DMS114 treated with DMSO at 0.1 percent for 48 hours (cell line): ENCODE measurements at regions not wholly inside any gene's neighbourhood (a gene's known extent, or its start where the extent isn't known, plus 50 kb on each side); places are given as distances from the start of the nearest gene placed in this dataset.
"Not testable (repeated sequence)": the region's sequence is repeated elsewhere in the genome, so short reads cannot be mapped to it uniquely, and the experiment has no call there.

ENCODE experiments used
- DNase-seq: peaks from one replicate; lab custom pipeline; 2025; ENCODE audit not compliant: unreplicated experiment; lab: John Stamatoyannopoulos, UW

DNA sequence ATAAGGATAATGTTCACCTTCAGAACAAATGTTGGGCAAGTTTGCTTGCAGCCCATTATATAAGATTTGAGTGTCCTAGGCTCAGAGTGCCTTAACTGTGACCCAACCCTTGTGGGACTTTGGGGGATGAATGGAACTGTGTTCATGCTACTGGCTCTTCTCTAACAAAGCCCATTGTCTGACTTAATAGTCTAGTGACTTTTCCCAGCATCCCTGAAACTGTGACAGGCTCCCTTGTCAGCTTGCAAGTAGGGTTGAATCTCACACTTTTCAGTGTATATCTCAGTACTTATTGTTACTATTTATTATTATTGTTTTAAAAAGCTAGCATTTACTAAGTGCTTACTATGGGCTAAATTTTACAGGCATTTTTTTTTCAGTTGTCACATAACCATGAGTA lies 1488.2 kb downstream of the KHDRBS2 start:
- DNase-seq: not testable (repeated sequence)

DNA sequence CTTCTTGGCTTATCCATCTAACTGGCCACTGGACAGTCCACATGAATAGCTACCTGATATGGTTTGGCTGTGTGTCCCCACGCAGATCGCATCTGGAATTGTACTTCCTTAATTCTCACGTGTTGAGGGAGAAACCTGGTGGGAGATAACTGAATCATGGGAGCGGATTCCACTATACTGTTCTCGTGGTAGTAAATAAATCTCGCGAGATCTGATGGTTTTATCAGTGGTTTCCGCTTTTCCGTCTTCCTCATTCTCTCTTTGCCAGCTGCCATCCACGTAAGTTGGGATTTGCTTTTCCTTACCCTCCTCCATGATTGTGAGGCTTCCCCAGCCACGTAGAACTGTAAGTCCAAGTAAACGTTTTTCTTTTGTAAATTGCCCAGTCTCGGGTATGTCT lies 1496.4 kb downstream of the KHDRBS2 start:
- not testable (repeated sequence) for DNase-seq

DNA sequence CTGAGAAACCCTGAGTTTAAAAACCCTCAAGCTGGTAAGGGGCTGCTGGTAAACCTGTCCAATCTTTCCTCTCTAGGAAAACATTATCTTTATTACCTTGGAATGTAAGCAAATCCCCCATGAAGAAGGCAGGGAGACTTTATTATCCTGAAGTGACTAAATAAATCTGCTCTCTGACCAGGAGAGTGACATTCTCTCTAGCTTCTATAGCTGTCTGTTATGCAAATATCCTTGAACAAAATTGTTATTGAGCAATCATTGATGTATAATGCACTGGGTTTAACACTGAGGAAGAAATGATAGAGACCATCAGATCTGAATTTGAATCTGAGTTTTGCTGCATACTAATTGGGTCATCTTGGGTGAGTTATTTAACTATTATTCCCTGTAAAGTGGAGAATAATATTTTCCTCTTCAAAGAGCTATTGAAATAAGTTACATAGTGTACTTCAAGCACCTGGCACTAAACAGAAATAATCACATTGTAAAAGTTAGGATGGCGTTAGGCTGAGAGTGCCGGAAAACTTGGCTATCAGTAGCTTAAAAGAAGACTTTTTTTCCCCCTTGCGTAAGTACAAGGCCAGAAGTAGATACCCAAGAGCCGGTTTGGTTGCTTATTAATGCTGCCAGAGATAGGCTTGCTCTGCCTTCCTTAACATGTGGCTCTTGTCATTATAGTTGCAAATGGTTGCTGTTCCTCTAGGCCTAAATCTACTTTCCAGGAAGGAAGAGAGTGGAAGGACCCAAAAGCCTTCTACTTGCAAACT lies 1503.1 kb downstream of the KHDRBS2 start:
- not testable (repeated sequence) for DNase-seq

DNA sequence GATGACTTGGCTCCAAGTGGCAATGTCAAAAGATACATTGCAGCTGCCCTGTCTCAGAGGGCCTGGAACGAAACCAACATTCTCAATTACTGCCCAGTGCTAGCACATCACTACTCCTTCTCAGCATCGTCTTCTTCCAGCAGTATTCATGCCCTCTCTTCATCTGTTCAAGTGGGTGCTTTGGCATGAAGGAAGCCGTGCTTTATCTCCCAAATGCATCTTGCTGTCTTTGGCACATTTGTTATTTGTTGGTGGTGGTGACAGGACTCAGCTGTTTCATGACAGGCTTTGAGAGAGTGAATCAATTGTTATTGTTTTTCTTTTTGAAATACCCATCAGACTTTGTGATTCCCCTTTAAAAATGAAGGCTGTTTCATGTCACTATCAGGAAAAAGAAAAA lies 1506.4 kb downstream of the KHDRBS2 start:
- DNase-seq: not testable (repeated sequence)

DNA sequence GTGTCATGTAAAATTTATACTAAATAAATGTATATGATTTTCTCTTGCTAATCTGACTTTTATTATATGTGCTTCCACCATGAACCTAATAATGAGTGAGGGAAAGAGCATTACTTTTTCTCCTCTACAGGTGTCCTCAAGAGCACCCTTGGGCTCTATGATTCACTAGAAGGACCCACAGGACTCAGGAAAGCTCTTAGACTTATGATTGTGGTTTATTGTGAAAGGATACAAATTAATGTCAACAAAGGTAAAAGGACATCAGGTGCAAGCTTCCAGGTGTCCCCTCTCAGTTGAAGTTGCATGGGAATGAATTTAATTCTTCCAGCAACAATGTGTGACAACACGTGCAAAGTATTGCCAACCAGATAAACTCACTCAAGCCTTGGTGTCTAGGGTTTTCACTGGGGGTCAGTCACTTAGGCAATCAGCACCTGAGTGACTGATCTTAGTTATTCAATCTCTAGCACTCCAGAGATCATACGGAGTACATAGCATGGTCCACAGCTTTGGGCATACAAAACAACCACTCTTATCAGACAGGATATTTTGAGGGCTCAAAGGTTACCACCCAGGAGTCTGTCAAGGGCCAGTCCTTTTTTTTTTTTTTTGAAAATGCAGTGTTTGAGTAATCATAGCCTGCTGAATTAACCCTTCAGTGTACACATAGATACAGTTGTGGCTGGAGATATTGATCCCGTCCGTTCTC lies 1518.1 kb downstream of the KHDRBS2 start:
- DNase-seq: not testable (repeated sequence)

DNA sequence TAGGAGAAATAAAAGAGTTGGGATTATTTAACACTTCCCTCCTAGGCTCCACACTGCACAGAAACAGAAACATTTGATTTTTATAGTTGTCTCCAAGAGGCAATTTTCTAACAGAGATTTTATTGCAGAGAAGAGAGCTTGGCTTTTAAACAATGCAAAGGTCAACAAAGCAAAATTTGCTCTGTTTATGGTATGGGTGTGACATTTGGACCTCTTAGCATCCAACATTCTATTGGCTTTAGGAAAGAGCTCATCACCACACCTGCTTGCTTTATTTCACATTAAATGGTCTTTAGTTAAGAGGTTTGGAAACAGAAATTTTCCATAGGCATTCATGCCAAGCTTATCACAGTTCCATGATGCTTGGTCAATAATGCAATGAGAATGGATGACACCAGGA lies 1520.7 kb downstream of the KHDRBS2 start:
- not testable (repeated sequence) for DNase-seq

DNA sequence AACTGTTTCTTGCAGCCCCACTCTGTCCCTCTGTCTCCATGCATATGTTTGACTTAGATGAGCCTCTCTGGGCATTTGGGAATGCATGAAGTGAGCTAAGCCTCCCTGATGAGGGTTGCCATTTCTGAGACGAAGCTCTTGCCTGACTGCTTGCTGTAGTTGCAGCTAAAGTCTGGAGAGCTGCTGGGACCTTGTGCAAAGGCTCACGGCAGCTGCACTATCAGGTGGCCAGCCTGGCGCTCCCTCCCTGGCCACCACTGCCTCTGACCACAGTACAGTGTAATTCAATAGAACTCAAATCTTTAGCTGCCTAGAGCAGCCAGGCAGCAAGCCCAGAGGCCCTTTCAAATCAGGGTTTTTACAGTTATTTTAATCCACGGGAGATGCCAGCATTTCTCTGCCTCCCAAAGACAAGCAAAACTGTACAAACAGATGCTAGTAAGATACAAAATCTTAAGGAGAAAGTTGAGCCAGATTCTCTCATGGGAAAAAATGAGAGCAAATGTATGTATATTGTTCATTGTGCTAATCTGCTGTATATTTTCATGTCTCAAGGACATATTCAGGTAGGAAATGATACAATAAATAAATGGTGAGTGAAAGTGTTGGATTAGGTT lies 1522.5 kb downstream of the KHDRBS2 start:
- not testable (repeated sequence) for DNase-seq

DNA sequence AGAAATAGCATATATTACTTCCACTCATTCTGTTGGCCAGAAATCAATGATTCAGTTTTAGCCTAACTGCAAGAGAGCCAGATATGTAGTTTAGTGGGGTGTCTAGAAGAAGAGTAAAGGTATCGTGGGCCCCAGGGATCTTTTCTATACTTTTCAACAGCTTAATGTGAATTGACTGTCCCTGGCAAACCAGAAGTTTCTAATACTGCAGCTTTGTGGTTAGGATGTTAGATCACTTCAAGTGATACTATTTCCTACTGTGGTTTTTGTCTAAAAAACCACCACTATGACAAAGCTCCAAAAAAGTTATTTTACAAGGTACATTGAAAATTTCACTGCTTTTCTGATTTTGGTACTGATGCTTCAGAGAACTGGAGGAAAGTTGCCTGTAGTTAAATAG lies 1525.1 kb downstream of the KHDRBS2 start:
- not testable (repeated sequence) for DNase-seq

DNA sequence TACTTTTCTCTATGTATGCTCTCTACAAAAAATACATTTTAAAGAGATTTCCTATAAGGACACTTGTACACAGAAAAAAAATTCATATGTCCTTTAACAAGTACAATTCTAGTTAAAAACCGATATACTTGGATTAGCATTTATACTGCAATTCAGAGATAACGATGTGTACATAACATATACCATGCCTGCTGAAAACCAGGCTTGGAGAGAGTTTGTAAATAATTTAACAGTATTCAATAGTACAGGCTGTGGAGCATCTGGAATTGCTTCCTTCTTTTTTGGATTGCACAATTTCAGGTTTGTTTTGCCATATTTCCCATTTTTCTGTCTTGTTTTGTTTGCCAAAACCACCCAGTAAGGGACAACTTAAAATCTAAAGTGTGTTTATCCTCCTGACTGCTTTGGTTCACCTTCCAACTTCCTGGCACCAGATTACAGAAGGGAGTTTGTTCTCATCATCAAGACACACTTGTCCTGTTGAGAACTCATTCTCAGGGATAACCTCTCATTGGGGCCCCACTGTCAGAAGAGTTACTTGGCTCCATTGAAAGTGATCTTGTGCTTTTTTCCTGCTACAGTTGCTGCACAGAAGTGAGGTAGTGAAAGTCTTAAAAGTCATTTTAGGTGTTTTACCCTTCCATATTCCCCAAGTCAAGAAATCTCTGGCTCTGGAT lies 1526.7 kb downstream of the KHDRBS2 start:
- not testable (repeated sequence) for DNase-seq

DNA sequence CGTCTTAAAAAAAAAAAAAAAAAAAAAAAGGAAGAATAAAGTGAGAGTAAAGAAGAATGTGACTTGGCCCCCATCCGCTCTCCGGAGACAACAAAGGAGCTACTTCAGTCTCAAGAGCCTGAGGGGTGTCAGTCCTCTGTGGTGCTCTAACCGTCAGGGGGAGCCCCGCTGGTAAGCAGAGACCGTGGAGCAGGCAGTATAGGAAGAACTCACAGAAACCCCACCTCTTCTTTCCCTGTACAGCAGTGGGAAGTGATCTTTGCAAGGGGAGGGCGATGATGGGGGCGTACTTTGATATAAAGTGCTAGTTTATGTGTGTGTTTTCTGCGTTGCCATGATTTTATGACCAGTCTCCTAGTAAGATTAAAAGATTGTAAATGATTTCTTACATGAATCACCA lies 1527.3 kb downstream of the KHDRBS2 start:
- DNase-seq: not testable (repeated sequence)

DNA sequence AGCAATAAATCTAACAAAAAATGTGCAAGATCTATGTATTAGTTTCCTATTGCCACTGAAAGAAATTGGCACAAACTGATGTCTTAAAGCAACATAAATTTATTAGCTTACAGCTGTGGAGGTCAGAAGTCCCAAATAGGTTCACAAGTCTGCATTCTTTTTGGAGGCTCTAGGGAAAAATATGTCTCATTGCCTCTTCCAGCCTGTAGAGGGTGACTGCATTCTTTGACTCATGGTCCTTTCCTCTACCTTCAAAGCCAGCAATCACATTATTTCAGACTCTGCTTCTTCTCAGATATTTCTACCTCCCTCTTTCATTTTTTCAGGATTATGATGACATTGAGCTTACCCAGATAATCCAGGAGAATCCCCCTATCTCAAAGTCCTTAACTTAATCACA lies 1531.1 kb downstream of the KHDRBS2 start:
- DNase-seq: no peak

DNA sequence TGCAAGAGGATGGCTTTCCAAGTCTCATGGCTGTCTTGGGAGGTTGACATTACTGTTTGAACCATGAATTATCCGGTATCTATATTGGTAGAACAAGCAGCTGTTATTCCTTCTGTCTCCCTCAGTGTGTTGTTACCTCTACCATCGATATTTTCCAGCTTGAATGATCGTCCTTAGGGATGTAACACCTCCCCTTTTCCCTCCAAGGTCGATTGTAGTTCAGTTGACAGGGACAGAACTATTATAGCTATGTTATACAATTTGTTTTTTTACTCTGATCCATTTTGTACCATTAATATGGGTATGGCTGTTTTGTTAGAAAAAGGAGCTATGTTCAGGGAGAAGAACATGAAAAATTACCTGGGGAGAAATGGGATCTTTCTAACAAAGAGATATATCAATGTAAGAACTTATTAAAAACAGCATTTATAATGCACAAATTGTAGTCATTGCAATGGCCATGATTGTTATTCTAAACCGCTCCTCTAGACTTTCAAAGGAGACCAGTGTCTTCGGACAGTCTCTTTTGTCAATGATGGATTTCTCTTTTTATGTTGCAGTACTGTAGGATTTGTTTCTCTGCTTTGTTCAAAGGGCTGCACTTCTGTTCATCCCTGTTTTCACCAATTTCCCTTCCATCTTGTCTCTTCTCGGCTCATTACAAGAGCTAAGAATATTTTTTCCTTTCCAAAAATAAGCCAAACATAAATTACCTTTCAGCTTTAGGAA lies 1535.5 kb downstream of the KHDRBS2 start:
- DNase-seq: not testable (repeated sequence)

DNA sequence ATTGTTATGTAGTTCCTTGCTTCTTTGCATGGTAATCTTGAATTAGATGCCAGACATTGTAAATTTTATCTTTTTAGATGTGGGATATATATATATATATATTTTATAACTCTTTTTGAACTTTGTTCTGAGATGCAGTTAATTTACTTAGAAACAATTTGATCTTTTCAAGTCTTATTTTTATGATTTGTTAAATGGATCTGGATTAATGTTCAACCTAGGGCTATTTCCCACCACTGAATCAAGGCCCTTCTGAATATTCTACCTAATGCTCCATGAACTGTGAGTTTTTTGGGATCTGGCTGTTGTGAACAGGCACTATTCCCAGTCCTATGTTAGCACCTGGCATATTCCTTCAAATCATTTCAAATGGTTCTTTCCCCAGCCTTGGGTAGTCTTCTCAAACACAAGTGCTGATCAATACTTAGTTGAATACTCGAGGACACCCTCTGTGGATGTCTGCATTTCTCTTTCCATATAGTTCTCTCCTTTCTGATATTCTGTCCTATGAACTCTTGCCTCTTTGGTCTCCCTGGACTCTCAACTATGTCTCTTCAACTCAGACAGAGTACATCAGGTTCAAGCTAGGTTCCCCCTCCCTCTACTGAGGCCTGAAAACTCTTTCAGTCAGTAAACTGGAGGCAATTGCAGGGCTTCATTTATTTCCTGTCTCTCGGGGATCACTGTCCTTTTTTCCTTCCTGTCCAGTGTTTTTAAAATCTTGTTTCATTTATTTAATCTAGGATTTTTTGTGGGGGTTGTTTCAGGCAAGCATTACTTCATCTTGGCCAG lies 1538.1 kb downstream of the KHDRBS2 start:
- not testable (repeated sequence) for DNase-seq

DNA sequence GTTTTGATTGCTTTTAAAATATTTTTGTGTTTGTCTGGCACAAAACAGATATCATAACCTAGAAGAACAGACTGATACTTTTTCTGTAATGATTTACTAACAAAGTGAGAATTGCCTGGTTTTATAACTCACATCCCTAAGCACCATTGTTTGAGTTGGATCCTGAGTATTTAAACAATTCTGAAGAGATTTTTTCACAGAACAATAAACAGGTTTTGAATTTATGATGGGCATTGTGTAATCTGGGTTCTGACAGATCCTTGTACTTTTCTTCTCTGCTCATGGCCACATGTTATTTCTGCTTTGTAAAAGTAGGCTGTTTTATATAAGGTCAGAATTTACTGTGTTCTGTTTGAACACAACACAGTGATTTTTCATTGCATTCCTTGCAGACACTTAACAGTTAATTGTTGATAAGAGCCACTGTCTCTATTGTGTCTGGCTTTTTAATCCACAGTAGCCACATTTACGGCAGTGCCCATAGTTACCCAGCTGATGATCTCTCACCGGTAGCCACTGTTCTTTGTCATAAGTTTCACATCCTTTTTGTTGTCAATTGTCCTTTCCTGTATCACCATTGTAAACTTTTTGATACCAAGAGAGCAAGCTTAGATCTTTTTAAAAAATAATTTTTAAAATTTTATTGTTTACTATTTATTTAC lies 1548.1 kb downstream of the KHDRBS2 start:
- DNase-seq: not testable (repeated sequence)

DNA sequence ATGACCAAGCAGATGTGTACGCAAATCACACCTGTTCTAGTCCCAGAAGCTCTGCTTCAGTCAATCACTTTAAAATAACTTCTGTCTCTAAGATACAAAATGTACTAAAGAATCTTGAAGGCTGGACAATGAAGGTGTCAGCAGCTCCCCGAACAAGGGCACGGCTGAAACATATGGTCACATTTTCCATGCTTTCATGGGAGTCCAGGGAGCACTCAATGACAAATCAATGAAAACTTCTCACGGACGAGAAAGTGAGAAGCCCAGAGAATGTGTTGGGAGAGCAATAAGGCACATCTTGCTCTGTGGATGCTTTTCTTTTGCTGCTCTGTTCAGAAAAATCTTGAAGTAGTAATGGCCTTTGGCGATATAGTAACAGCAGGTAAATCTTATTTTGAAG lies 1548.7 kb downstream of the KHDRBS2 start:
- not testable (repeated sequence) for DNase-seq

DNA sequence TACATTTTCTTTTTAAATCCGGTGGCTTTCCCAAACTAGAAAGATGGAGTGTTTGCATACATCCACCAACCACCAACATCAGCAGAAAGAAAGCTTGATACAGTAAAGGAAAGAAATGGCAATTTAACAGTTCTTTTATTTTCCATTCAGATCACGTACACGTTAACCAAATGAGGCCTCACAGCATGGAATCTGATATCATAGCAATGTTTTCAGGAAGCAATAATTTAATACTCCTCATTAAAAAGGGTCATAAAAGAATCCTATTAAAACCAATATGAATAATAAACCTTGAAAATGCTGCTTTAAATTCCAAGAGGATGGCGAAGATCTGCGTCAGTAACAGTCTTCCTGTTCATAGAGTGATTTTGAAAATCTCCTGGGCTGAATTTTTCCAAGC lies 1562.1 kb downstream of the KHDRBS2 start:
- DNase-seq: not testable (repeated sequence)

DNA sequence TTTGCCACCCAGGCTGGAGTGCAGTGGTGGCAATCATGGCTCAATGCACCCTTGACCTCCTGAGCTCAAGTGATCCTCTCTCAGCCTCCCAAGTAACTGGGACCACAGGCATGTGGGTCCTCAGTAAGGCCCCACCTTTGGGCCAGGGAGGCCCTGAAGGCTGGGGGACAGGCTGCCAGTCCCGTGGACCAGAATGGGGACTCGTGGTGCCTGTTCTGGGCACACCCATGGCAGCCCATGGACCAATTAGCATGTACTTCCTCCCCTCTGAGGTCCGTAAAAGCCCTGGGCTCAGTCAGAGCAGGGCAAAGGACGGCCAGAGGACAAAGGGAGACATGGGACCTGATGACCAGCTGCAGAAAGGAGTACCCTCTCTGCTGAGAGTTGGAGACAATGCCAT lies 1590.8 kb downstream of the KHDRBS2 start:
- no peak for DNase-seq

DNA sequence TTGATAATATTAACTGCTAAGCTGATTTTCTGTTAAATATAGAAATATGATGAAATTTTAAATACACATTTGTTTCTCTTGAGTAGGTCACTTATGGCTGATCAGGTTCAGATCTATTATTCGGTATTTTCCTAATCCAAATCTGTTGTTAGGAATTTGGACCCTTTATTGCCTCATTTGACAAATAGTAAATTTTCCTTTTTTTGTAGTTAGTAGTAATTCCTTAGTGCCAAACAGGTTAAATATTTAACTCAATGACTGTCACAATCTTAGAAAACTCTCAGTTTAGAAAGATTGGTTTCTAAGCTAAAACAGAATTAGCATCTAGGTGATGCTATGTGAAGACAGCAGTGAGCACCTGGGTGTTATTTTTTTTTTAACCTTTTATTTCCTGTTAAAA lies 1598.9 kb downstream of the KHDRBS2 start:
- no peak for DNase-seq

DNA sequence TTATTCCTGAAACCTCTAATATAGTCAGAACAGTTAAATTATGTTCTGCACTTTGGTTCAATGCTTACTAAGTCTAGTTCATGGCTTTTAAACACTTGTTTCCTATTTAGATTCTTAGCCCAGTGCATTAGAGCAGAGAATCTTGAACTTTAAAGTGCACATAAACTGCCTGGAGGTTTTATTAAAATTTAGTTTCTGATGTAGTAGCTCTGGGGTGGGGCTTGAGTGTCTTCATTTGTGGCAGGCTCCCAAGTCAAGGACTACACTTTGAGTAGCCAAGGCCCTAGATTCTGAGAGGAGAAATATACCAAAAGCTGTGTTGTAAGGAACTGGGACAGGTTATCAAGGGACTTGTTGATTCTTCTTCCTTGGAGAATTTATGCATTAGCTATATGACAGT lies 1604.2 kb downstream of the KHDRBS2 start:
- DNase-seq: no peak
